Skeletal muscle satellite cell (primary cell): ENCODE measurements at regions not wholly inside any gene's neighbourhood (a gene's known extent, or its start where the extent isn't known, plus 50 kb on each side); places are given as distances from the start of the nearest gene placed in this dataset.
"Not testable (repeated sequence)": the region's sequence is repeated elsewhere in the genome, so short reads cannot be mapped to it uniquely, and the experiment has no call there.

Source experiments
- H3K27me3 ChIP-seq: 2 replicates; pipeline ENCODE4 v1.7.0; 2013; ENCODE audit warnings: low read length; ENCODE audit not compliant: control insufficient read depth, insufficient read depth
- H3K36me3 ChIP-seq: 2 replicates; pipeline ENCODE4 v1.7.0; 2013; ENCODE audit warnings: mild to moderate bottlenecking, control low read depth, low read length; ENCODE audit not compliant: insufficient read depth
- H3K4me1 ChIP-seq: 2 replicates; pipeline ENCODE4 v1.7.0; 2013; ENCODE audit warnings: low read length; ENCODE audit not compliant: control insufficient read depth, insufficient read depth
- H3K4me2 ChIP-seq: 2 replicates; pipeline ENCODE4 v1.7.0; 2013; ENCODE audit warnings: mild to moderate bottlenecking, low read length
- H3K4me3 ChIP-seq: 2 replicates; pipeline ENCODE4 v1.7.0; 2013; ENCODE audit warnings: low read length
- H3K9ac ChIP-seq: 2 replicates; pipeline ENCODE4 v1.7.0; 2013; ENCODE audit warnings: mild to moderate bottlenecking, low read depth, low read length, moderate library complexity
- H3K9me3 ChIP-seq: replicated peaks from 2 replicates; pipeline ENCODE4 v1.7.0; 2013; ENCODE audit warnings: mild to moderate bottlenecking, control low read depth, low read length

GRCh38 chr4:149203256-149204001, 612.2 kb downstream of the IQCM start:
- Histone ChIP-seq H3K27me3 (no peaks in the 10 kb centered on the region), H3K4me2 (no peak overlapping the region), H3K9me3 (no peaks in the 10 kb centered on the region), H3K9ac (no peak overlapping the region), H3K4me1 (no peaks in the 10 kb centered on the region), H3K36me3 (no peaks in the 10 kb centered on the region), H3K4me3 (no peak overlapping the region)

GRCh38 chr4:149202117-149202516, 613.5 kb downstream of the IQCM start:
- Histone ChIP-seq H3K36me3 (no peaks in the 10 kb centered on the region), H3K9me3 (no peaks in the 10 kb centered on the region), H3K9ac (no peak overlapping the region), H3K4me2 (no peak overlapping the region), H3K4me3 (no peak overlapping the region), H3K27me3 (no peaks in the 10 kb centered on the region), H3K4me1 (no peaks in the 10 kb centered on the region)

GRCh38 chr4:149199594-149199993, 616.0 kb downstream of the IQCM start:
- no peaks in the 10 kb centered on the region for H3K27me3 ChIP-seq
- no peaks in the 10 kb centered on the region for H3K9me3 ChIP-seq
- H3K4me3 ChIP-seq = no peak overlapping the region

DNA sequence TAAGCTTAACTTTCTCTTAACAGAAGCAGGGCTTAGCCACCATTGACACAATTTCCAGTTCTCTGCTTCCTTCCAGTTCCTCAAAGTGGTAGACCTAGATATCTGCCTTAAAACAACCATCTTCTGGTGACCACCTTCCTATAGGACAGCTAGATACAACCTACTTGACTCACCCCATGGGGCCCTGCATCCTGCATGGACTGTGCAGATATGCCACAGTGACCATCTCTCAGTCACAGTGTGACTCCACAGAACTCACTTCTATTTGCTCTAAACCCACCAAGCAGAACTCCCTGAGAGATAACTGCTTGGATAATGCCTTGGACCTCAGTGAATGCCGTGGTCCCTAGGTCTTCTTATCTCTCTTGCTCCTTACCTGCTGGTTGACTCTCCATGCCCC, 621.6 kb downstream of the IQCM start:
- H3K4me1 ChIP-seq = no peaks in the 10 kb centered on the region
- no peak overlapping the region for H3K4me3 ChIP-seq
- H3K9ac ChIP-seq = no peak overlapping the region
- no peaks in the 10 kb centered on the region for H3K36me3 ChIP-seq
- no peaks in the 10 kb centered on the region for H3K9me3 ChIP-seq
- no peaks in the 10 kb centered on the region for H3K27me3 ChIP-seq
- H3K4me2 ChIP-seq = no peak overlapping the region

More at GRCh38 chr4:149199594-149199993, 616.0 kb downstream of the IQCM start:
- no peak overlapping the region for H3K4me2 ChIP-seq
- no peak overlapping the region for H3K9ac ChIP-seq
- no peaks in the 10 kb centered on the region for H3K4me1 ChIP-seq
- no peaks in the 10 kb centered on the region for H3K36me3 ChIP-seq

DNA sequence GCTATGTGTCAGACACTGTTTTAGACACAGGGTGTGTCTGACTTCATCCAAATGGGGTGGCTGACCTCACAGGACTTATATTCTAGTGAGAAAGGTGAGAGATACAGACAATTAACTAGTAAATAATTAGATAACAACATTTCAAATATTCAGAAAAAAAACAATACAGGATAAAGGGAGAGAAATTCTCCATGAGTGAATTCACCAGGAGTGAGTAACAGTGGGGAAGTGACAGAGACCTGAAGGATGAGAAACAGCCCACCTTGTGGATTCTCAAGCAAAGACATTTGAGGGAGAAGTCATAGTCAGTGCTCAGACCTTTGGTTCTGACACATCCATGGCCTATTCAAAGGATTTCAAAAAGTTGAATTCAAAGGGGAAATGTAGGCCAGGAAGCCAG, 627.9 kb downstream of the IQCM start:
- Histone ChIP-seq H3K27me3 (no peaks in the 10 kb centered on the region), H3K9me3 (no peaks in the 10 kb centered on the region), H3K4me2 (no peak overlapping the region), H3K36me3 (no peaks in the 10 kb centered on the region), H3K4me1 (no peaks in the 10 kb centered on the region), H3K9ac (no peak overlapping the region), H3K4me3 (no peak overlapping the region)

DNA sequence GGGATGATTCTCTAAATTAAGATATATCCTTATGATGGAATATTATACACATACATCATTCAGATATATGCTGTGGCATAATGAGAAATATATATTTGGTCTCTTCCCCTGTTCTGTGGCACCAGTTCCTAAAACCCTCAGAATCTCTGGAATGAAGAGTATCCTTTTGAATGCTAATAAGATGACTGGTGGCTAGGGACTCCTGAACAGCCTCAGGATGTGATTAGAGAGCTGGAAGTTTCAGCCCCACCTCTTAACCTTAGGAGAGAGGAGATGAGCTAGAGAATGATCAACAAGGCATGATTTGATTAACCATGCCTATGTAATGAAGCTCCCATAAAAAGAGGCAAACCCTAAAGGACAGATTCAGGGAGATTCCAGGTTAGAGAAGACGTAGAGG, 632.0 kb downstream of the IQCM start:
- Histone ChIP-seq H3K9ac (no peak overlapping the region), H3K27me3 (no peaks in the 10 kb centered on the region), H3K4me3 (no peak overlapping the region), H3K36me3 (no peaks in the 10 kb centered on the region), H3K4me1 (no peaks in the 10 kb centered on the region), H3K4me2 (no peak overlapping the region), H3K9me3 (no peaks in the 10 kb centered on the region)

DNA sequence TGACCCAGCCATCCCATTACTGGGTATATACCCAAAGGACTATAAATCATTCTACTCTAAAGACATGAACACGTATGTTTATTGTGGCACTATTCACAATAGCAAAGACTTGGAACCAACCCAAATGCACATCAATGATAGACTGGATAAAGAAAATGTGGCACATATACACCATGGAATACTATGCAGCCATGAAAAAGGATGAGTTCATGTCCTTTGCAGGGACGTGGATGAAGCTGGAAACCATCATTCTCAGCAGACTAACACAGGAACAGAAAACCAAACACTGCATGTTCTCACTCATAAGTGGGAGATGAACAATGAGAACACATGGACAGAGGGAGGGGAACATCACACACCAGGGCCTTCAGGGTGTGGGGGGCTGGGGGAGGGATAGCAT, 634.2 kb downstream of the IQCM start:
- H3K36me3 ChIP-seq, H3K9ac ChIP-seq, H3K4me2 ChIP-seq, H3K9me3 ChIP-seq, H3K4me1 ChIP-seq, H3K27me3 ChIP-seq, H3K4me3 ChIP-seq: not testable (repeated sequence)

- no peak overlapping the region for H3K4me3 ChIP-seq
- H3K36me3 ChIP-seq = no peaks in the 10 kb centered on the region
- no peaks in the 10 kb centered on the region for H3K4me1 ChIP-seq
Observed at GRCh38 chr4:149176039-149176438, 639.6 kb downstream of the IQCM start.

GRCh38 chr4:149175549-149175948, 640.1 kb downstream of the IQCM start:
- Histone ChIP-seq H3K4me1 (no peaks in the 10 kb centered on the region), H3K36me3 (no peaks in the 10 kb centered on the region), H3K27me3 (no peaks in the 10 kb centered on the region), H3K9ac (no peak overlapping the region), H3K9me3 (no peaks in the 10 kb centered on the region), H3K4me3 (no peak overlapping the region), H3K4me2 (no peak overlapping the region)

More at GRCh38 chr4:149176039-149176438, 639.6 kb downstream of the IQCM start:
- no peak overlapping the region for H3K9ac ChIP-seq
- H3K9me3 ChIP-seq = no peaks in the 10 kb centered on the region
- no peaks in the 10 kb centered on the region for H3K27me3 ChIP-seq
- no peak overlapping the region for H3K4me2 ChIP-seq

DNA sequence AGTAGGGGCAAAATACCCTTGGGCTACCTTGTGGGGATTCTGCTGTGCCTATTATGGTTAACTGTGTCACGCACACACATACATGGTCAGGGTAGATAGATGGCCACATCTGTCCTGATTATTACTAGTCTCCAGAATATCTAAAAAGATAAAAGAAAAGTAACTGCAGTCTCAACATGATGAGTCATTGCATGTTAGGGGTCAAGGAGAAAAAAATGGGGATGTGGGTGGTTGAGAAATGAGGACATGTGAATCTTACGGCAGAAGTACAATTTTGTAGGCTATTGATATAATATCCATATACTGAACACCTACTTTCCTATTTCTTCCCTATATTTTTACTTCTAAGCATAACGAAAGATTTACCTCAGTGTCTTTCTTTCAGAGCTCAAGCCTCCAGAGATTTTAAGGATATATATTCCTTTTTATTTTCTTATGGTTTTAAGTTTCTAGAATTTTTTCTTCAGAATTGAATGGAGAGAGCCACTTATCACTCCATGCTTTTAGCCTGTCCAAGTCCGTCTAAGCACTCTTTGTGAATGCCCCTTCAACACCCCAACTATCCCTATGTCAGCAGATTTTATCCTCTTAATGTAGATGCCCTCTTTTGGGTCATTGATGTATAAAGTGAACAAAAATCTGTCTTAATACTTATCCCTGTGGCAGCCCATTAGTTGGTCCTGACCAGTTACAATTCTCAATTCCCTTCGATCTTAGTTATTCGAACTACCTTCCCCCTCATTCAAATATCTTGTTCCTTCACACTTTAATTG, 642.2 kb downstream of the IQCM start:
- Histone ChIP-seq H3K4me3 (no peak overlapping the region), H3K4me2 (no peak overlapping the region), H3K36me3 (no peaks in the 10 kb centered on the region), H3K9ac (no peak overlapping the region), H3K27me3 (no peaks in the 10 kb centered on the region), H3K9me3 (no peaks in the 10 kb centered on the region), H3K4me1 (no peaks in the 10 kb centered on the region)

- H3K4me2 ChIP-seq = no peak overlapping the region
- H3K36me3 ChIP-seq = no peaks in the 10 kb centered on the region
- no peaks in the 10 kb centered on the region for H3K27me3 ChIP-seq
- no peaks in the 10 kb centered on the region for H3K9me3 ChIP-seq
- H3K9ac ChIP-seq = no peak overlapping the region
- H3K4me3 ChIP-seq = no peak overlapping the region
- peaks cover 9% of the 10 kb centered on the region for H3K4me1 ChIP-seq
Observed at GRCh38 chr4:149168645-149169044, 647.0 kb downstream of the IQCM start.

DNA sequence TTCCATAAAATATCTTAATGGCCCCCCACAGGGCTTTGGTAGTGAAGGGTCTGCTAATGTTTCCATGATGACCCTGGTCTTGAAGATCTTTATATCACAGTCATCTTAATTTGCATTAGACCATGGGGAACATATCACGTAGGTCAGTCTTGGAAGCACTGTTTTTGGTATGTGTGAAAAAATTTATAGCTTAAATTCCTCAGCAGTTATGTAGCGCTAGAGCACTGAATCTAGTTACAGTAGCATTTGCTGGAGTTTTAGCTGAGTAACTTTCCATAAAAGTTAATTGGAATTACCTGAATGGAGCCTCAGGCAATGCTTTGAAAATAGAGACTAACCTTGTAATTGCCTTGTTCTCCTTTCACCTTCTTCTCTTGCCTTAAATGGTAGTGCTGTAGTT, 648.8 kb downstream of the IQCM start:
- Histone ChIP-seq H3K9me3 (no peaks in the 10 kb centered on the region), H3K9ac (no peak overlapping the region), H3K4me3 (no peak overlapping the region), H3K27me3 (no peaks in the 10 kb centered on the region), H3K36me3 (no peaks in the 10 kb centered on the region), H3K4me2 (no peak overlapping the region), H3K4me1 (peaks cover 9% of the 10 kb centered on the region)
